ENCODE measurements at regions not wholly inside any gene's neighbourhood (a gene's known extent, or its start where the extent isn't known, plus 50 kb on each side); places are given as distances from the start of the nearest gene placed in this dataset.

DNA sequence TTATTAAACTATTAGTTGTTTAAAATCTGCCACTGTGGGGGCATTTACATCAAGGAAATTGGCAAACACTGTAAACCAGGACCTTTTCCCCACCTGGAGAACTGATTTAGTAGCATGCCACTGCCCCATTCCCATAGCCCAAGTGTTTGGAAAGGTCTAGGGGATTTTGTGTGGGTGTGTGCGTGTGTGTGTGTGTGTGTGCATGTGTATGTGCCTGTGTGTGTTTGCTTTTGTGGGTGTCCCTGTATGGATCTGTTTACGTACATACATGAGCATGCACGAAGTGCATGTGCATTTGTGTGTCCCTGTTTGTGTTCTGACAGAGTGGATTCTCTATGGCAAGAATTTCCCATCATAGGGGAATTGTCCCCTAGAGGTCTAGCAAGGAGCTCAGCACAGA is 62.7 kb upstream of the LMO1 start:
- TF ChIP-seq YY1 (IDR thresholded peaks at IDR 0.05; ENCODE audit: insufficient read depth, insufficient read length), result no peak
- no peak for TF ChIP-seq SUZ12 (IDR thresholded peaks at IDR 0.05; ENCODE audit: extremely low read depth, insufficient read depth, insufficient read length)

Measured in NT2/D1 (cell line).